ENCODE measurements at regions not wholly inside any gene's neighbourhood (a gene's known extent, or its start where the extent isn't known, plus 50 kb on each side); places are given as distances from the start of the nearest gene placed in this dataset.
"Not testable (repeated sequence)": the region's sequence is repeated elsewhere in the genome, so short reads cannot be mapped to it uniquely, and the experiment has no call there.

DNA sequence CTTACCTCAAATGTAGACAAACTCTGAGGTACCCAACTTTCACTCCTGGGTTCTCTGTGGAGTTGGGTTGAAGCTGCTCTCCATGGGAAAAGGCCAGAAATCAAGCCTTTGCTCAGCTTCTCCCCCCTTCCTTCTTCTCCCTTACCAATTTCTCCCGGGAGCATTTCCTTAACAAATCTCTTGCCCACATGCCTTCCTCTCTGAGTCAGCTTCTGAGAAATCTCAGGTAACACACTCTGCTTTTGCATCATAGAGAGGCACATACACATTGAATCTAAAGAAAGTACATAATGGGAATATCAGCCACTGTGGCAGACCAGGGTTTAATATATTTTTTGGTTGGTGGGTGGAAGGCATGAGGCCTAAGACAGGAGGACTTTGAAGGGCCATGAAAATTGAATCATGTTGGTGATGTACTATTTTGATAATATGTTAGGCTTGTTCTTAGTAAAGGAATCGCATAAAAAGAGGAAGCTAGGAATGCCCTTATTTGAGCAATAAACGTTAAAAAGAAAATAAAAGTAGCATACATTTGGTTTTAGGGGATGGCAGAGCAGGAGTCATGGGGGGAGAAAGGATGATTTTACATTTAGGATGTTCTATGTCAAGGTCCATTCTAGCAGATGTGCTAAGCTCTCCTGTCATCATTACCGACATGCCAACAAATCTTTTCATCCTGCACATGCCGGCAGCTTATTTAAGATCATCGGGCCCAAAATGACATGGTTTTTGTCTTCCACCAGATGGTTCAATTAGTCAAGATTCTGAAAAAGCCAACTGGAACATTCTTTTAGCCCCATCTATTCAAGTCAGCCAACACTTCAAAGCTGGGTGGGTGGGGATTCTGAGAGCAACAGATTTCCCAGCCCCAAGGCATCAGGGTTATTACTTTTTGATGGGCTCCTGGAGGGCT lies 199.5 kb upstream of the CLINT1 start:
- no peak for DNase-seq (ENCODE audit: low read depth)

DNA sequence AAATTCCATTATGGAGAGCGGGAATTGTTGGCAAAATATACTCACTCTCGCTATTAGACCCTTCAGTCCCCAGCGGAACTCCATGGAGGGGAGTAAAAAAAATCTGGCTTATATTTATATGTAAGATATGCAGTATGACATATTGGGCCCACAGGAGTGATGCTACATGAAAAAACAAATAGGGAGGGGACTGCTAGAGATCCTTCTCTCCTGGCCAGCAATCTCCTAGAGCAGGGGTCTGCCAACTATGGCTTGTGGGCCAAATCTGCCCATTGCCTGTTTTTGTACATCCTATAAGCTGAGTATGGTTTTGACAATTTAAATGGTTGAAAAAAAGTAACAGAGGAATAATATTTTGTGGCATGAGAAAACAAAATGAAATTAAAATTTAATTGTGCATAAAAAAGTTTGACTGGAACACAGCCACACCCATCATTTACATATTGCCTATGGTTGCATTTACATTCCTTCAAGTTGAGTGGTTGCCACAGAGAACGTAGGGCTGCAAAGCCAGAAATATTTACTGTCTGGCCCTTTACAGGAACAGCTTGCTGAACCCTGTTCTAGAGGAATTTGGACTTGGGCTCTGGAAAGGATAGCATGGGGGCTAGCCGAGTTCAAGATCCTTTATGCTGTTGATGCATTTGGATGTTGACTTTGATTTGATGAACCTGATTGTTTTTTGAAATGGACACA lies 197.3 kb upstream of the CLINT1 start:
- DNase-seq (ENCODE audit: low read depth) = no peak

DNA sequence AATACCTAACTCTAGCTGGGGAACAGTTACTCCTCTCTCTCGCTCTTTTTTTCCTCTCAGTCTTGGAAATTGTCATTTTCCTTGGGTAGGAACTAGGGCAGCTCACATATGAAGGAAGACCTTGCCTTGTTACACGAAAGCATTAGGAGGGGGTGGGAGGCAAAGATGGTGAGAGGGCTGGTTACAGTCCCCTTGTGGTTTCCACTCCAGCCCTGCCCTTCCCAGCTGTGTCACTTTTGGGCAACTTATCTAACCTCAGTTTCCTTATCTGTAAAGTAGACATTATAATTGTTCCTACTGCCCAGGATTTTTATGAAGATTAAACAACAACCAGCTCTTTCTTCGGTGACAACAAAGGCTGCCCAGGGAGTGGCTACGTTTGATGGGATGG lies 196.2 kb upstream of the CLINT1 start:
- no peak for DNase-seq (ENCODE audit: low read depth)

DNA sequence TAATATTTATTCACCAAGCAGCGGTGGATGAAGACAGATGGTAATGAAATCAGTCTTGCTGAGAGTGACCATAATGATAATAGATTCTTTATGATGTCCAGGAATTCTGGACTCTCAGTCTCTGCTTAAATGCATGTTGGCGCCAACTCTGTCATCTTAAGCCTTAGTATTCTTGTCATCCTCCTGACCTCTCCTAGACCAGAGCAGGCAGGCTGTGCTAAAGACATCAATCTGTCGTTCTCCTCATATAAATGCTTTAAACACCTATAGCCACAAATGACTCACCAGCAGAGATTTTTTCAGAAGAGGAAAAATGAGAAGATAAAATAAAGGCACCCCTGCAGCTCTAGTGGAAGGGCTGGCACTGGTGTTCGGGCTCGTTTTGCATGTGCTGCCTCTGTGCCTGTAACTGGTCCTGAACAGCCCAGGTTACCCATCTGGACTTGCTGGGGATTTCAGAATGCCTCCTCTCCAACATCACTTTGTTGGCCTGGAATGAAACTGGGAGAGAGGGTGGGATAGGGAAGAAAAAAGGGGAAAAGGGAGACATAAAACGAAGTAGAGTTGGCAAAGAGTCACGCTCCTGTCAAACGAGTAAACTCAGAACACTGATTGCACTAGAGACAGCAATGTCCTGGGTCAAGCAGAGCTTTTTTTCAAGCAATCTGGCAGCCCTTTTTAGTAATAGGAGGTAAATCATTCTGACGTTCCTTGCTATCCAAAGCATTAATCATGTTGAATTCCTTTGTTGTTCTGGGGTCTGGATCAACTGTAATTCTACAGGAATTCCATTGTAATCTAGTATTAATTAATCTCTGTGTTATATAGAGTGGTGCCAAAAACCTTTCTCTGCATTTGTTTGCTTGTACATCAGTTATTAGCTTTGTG lies 195.5 kb upstream of the CLINT1 start:
- no peak for DNase-seq (ENCODE audit: low read depth)

DNA sequence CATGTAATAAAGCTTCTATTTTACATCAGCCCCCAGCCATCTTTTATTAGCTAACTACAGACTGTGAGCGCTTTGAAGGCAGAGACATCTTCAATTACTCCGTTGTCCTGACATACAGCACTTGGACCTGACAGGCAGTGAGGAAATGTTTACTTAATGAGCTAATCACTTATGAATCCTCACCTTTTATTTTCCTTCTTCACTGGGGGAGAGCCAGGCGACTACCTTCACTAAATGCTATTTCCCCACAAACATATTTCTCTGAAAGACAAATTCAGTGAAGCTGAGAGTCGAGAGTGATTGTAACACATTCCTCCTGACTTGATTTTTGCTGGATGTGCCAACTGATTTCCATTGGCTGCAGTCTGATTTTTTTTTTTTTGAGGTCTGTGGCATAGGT lies 192.1 kb upstream of the CLINT1 start:
- DNase-seq (ENCODE audit: low read depth) = no peak

DNA sequence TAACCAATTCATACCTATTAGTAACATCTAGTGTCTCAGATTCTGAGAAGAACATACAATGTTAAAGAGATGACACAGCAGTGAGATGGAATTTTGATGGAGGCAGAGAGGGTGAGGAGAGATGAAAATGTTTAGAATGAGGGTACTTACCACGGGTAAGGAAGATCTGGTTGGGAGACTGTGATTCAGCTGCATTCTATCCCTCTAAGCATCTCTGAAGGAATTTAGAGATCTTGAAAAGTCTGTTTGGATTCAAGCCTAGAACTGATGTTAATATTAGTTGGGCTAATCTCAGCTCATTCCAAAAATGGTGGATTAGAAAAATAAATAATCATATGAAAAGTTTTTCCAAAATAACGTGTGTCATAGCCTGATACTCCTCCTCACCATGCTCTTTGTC lies 191.5 kb upstream of the CLINT1 start:
- DNase-seq (ENCODE audit: low read depth) = no peak

DNA sequence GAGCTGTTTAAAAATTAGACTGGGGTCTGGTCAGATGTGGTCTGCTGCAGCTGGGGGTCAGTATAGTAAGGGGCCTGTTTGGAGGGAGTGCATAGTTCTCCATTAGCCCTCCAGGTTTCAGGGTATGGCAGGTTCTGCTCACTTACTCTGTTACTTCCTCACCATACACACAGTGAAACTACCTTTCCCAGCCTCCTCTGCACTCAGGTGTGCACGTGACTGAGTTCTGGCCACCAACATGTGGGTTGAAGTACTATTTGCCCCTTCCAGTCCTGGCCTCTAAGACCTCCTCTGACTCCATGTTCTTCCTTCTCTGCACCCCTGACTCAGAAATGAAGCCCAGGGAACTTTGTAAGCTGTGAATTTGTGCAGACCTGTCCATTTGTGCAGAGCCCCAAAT lies 190.5 kb upstream of the CLINT1 start:
- no peak for DNase-seq (ENCODE audit: low read depth)

DNA sequence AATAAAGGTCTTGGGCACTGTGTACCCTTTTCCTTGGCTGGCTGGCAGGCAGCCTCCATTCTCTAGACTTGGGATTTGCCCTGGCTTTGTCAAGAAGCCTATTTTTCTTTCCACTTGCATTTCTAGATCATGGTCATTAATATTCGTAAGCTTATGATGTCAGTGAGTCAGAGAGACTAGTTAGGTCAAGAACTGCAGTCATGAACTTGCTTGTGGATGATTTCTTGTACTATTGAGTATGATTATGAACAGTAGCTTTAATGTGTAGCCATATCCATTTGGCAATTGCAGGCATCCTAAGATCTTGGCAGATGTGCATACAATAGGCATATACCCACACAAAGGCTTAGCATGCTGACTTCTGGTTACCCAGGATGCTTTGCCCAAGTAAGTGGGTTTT lies 186.8 kb upstream of the CLINT1 start:
- DNase-seq (ENCODE audit: low read depth) = no peak

DNA sequence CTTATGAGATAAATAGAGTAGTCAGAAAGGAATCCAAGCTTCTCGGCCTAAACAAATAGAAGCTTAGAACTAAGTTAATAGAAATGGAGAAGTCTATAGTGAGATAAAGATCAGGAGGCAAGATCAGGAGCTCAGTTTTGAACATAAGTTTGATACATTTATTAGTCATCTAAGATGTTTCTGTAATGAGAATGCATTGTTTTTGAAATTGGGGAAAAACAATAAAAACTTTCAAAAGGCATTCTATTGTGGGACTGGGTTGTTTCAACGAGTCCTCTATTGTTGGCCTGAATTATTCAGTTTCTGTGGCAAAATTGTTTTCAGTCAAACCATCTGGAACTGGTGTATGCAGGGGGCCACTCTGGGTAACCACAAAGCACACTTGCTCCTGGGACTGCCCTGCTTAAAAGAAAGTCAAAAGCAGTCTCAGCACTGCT lies 181.0 kb upstream of the CLINT1 start:
- DNase-seq (ENCODE audit: low read depth) = no peak

DNA sequence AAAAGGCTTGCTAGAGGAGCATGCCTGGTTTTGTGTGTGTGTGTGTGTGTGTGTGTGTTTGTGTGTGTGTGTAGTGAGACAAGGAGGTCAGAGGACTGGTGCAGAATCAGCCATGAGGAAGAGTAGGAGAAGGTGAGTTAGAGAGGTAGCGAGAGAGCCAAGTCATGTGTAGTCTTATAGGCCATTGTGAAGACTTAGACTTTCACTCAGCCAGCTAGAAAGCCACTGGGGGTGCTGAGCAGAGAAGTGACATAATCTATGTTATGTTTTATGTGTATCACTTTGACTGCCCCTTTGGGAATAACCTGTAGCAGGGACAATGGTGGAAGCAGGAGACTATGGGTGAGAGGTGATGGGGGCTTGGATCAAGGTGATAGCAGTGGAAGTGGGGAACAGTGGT lies 180.5 kb upstream of the CLINT1 start:
- DNase-seq (ENCODE audit: low read depth) = no peak

DNA sequence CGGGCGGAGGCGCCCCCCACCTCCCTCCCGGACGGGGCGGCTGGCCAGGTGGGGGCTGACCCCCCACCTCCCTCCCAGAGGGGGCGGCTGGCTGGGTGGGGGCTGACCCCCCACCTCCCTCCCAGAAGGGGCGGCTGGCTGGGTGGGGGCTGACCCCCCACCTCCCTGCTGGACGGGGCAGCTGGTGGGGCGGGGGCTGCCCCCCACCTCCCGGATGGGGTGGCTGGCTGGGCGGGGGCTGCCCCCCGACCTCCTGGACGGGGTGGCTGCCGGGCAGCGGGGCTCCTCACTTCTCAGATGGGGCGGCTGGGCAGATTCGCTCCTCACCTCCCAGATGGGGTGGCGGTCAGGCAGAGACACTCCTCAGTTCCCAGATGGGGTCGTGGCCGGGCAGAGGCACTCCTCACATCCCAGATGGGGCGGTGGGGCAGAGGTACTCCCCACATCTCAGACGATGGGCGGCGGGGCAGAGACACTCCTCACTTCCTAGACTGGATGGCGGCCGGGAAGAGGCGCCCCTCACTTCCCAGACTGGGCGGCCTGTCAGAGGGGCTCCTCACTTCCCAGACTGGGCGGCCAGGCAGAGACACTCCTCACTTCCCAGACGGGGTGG lies 178.1 kb upstream of the CLINT1 start:
- DNase-seq (ENCODE audit: low read depth) = not testable (repeated sequence)

DNA sequence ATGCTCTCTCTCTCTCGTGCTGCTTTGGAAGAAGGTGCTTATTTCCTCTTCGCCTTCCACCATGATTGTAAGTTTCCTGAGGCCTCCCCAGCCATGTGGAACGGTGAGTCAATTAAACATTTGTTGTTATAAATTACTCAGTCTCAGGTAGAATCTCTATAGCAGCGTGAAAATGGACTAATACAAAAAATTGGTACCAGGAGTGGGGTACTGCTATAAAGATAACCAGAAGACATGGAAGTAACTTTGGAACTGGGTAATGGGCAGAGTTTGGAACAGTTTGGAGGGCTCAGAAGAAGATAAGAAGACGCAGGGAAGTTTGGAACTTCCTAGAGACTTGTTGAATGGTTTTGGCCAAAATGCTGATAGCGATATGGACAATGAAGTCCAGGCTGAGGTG lies 175.6 kb upstream of the CLINT1 start:
- DNase-seq (ENCODE audit: low read depth) = not testable (repeated sequence)

DNA sequence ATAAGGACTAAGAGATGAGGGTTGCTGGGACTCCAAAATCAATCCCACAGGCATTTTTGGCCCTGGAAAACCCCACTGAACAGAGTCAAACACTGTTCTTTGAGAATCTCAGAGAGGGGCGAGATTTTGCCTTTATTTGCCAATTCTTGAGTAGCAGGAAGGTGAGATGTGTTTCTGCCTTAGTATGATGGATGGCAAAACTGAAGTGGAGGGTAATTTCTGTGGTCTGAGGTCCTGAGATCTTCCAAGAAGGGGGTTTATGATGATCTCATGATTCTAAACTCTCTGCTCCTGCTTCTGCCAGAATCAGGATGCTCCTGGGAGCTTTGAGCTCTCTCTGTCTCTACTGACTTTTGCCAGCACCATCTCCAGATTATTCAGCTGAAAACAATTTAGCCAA lies 174.8 kb upstream of the CLINT1 start:
- no peak for DNase-seq (ENCODE audit: low read depth)

DNA sequence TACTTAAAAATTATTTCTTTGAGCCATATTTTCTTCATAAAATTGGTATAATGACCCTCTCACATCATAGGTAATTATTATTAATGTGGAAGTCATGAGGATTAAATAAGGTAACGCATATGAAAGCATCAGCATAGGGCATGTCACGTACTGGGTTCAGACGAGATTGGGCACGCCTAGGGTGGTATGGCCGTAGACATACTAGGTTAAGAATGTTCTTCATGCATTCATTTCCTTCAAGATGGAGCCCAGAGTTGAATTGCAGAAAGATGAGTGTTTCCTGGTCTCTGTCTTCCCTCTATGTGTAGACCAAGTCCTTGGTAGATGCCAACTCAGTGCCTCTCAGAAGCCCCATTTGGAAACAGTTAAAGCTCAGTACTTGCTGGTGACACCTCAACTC lies 174.1 kb upstream of the CLINT1 start:
- DNase-seq (ENCODE audit: low read depth) = no peak

DNA sequence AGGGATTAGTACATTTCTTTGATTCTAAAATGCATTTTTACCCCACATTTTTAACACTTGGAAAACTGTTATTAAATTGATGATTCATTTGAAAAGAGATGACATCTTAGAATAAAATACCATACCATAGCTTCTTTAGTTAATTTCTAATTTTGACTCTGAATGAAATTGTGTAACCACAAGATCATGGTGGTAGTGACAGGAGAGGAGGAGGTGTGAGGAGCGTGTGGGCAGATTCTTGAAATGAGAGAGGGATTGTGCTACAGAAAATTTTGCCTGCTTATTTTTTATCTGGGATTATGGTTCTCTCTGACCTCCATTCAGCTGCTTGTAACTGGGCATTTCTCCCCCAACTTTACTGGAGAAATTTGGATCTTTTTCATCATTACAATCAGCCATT lies 173.3 kb upstream of the CLINT1 start:
- DNase-seq (ENCODE audit: low read depth) = no peak

DNA sequence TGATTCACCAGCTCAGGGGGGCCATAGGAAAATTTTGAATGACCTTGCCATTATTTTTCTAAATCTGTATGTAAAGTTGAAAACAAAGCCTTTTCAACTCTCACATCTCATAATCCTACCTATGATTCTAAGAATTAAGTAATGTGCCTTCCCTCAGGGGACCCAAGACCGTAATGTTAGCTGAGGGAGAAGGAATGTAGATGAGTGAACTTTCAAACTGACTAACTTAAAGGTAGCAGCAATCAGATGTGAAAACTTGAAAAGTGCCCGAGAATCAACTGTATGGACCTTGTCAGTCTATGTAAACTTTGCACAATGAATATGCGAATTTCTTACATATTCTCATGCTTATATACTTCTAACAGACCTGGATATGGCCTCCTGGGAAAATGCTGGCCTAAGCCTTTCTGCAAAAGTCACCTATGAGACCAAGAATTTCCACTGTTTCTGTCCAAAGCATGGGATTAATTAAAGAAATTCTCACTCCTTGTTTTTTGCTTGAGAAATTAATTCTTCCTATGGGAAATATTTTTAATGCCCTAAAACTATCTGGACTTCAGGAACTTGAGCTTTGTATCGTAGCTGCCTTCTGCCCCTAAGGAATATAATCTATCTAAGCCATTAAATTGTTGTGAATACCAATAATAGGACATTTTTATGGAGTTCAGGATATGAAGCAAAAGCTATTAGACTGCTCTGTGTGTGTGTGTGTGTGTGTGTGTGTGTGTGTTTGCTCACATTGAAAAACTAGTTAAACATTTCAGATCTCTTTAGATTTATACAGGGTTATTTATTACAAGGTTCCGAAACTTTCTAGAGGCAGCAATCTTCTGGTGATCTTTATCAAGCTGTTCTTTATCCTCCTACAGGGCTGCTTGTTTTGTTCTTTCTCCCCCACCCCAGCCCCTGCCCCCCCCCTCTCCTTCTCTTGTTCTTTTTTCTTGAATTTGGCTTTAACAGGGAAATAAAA lies 169.1 kb upstream of the CLINT1 start:
- no peak for DNase-seq (ENCODE audit: low read depth)

DNA sequence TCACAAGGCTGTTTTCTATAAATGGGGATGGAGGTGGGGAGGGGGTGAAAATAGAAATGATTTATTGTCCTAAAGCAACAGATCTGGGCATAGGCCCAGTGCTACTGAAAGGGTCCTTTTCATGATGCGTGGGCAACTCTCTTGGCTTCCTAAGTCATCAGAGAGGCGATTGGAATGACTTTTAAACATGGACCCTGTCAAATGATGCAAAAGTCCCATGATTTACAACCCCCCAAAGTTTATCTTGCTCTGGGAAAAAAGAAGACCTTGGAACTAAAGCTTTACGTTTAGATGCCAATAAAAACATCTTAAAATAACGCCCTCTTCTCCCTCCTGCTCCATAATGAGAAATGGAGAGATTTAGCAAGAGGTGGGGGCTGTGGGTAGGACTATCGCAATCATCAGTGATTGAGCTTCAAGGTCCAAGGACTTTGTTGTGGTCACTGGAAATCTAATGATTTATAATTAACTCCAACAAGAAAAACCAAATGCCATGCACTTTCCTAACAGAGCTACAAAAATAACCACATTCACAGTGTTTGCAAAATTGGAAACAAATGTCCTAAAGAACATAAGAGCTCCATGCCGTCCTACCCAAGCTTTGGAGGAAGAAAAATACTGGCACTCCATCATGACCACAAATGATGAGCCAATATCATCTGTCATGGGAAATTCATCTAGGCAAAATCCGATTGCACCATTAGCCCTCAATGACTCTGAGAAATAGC lies 167.5 kb upstream of the CLINT1 start:
- no peak for DNase-seq (ENCODE audit: low read depth)

DNA sequence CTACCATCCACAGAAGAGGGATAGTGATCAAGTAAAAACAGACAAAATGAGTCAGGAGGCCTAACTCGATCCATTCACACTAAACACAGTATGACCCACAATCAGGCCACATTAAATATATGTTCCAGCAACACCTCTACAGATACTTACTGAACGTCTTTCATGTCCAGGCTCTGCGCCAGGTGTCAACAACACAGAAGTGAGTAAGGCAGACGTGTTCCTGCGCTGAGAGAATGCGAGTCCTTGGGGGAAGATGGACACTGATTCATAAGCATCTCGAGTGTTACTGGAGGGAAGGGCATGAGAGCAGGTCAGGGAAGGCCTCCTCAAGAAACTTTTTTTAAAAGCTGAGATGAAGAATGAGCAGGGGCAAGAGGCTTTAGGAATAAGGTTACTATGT lies 164.3 kb upstream of the CLINT1 start:
- no peak for DNase-seq (ENCODE audit: low read depth)

DNA sequence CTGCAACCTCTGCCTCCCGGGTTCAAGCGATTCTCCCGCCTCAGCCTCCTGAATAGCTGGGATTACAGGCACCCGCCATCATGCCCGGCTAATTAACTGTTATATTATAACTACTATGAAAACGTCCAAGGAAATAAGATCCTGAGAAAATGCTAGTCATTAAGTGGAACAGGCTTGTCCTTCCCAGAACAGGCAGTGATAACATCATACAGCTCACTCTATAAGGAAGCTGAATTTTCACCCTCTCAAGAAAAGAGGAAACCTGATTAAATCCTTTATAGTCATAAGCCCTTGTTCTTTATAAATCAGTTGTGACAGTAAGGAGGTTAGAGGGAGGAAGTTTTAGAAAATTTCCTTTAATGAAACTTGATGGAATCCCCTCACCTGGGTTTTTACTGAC lies 163.9 kb upstream of the CLINT1 start:
- DNase-seq (ENCODE audit: low read depth) = no peak

DNA sequence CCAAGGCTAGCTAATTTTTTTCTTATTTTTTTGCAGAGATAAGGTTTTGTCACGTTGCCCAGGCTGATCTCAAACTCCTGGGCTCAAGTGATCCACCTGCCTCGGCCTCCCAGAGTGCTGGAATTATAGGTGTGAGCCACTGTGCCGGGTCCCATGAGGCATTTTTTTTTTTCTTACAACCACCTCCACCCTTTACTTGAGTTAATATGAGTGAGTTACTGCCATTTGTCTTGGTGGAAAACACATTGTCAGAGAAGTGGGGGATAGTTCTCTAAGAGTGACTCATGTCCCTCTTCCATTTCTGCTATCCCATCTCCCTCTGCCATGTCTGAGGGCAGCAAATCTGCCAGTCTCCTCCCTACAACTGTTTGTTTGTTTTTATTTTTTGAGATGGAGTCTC lies 163.4 kb upstream of the CLINT1 start:
- DNase-seq (ENCODE audit: low read depth) = no peak

All from activated T-cell treated with anti-CD3 and anti-CD28 coated beads for 48 hours (primary cell).